ENCODE measurements at regions not wholly inside any gene's neighbourhood (a gene's known extent, or its start where the extent isn't known, plus 50 kb on each side); places are given as distances from the start of the nearest gene placed in this dataset.
"Not testable (repeated sequence)": the region's sequence is repeated elsewhere in the genome, so short reads cannot be mapped to it uniquely, and the experiment has no call there.

DNA sequence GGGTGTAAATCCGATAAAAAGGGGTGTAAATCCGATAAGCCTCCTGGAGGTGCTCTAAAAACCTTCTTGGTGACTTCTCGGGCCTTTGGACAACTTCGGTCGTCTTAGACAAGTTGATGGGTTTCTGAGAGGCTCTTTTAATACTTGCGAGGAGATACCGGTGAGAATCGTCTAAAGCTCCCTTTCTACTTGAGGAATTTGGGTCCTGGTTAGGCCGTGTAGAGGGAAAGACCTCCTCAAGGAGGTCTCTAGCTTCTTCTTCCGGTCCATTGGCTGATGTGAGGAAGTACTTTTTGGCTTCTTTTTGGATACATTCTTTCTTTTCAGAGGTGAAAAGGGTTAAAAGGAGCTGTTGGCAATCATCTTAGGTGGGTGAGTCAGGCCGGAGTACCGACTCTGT is 128.5 kb downstream of the ART5 start:
- DNase-seq: not testable (repeated sequence)

DNA sequence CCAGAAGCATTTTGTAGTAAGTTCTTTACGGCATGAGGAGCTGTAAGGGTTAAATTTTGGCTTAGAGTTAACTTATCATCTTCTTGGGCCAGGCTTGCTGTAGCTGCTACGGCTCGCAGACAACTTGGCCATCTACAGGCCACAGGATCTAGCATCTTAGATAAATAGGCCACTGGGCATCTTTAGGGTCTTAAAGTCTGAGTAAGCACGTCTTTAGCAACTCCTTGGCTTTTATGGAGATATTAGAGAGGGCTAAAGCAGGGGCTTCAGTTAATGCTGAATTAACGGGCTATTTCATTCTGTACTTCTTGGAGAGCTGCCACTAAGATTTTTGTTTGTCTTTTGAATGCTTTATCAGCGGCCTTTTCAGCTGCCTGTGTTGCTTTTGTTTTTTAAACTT is 129.0 kb downstream of the ART5 start:
- DNase-seq: not testable (repeated sequence)

DNA sequence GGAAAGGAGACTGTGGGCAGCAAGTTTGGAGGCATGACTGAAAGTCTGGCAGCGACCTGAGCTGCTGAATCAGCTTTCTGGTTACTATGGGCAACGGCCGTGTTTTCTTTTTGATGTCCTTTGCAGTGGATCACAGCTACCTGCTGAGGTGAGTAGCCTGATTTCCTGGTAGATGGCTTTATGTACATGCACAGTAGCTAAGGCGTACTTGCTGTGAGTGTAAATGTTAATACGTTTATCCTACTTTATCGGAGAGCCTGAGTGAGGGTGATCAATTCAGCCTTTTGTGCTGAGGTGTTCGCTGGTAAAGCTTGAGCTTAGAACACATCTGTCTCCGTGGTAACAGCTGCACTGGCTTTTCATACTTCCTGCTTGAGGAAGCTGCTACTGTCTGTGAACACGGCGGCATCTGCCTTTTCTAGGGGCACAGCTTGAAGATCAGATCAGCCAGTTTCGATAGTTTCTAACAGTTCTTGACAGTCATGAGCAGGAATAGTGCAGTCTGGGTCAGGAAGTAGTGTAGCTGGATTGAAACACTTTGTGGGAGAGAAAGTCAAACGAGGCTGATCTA is 129.6 kb downstream of the ART5 start:
- not testable (repeated sequence) for DNase-seq

DNA sequence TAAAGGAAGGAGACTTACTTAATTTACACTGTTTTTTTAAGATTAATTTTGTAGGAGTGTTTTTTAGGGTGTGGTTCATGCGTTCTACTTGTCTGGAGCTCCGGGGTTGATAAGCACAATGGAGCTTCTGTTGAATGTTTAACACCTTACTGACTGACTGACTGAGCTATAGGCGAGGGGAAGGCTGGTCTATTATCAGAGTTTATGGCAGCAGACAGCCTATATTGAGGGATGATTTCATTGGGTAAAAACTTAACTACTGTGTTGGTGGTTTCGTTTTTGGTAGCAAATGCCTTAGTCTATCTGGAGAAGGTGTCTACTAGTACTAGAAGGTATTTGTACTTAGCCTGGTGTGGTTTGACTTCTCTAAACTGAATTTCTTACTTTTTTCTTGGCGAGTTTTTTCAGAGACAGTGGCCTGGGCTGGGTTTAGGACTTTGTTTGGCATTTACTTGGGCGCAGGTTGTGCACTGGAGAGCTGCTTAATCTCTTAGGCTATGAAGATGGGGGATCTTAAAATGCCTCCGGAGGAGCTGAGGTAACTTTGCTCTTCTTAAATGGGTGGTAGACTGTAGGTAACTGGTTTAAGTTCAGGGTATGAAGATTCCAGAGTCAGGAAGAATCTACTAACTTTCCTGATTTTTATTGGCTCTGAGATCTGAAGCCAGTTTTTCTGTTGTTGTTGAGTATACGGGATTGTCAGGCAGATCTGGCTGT is 130.2 kb downstream of the ART5 start:
- not testable (repeated sequence) for DNase-seq

DNA sequence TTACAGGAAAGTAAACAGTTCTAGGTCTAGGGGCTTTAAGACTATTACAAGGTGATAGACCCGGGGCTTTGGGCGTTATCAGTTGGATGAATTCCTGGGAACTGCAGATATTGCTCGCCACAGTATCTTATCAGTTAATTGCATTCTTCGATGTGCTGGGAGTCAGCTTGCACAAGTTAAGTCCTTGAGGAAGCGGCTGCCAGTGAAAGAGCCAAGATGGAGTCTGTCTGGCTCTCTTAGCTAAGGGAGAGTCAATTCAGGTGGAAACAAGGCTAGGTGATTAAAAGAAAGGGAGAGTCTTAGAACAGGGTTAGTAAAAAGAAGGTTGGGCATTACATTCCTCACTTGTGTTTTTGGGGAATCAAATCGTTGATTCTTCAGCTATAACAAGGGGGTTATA is 130.6 kb upstream of the ZNF195 start:
- not testable (repeated sequence) for DNase-seq

DNA sequence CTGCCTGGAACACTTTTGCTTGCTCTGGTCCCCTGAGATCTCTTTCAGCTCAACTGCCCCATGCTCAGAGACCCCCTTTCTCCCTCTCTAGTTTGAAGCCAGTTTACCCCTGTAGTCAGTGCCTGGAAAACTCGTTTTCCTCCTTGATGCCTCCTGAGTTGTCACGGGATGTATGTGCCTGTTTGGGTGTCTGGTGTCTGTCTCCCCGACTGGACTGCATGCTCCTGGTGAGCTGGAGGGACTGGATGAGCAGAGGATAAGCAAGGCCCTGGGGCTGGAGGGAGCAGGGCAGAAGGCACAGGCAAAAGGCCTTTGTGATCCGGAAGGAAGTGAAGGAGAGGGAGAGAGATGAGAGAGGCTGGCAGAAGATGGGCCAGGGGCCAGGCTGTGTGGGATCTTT is 120.3 kb upstream of the ZNF195 start:
- not testable (repeated sequence) for DNase-seq

DNA sequence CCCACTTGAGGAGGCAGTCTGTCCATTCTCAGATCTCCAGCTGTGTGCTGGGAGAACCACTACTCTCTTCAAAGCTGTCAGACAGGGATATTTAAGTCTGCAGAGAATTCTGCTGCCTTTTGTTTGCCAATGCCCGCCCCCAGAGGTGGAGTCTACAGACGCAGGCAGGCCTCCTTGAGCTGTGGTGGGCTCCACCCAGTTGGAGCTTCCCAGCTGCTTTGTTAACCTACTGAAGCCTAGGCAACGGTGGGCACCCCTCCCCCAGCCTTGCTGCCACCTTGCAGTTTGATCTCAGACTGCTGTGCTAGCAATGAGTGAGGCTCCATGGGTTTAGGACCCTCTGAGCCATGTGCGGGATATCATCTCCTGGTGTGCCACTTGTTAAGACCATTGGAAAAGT is 119.4 kb upstream of the ZNF195 start:
- peak; percentile 43 for DNase-seq

DNA sequence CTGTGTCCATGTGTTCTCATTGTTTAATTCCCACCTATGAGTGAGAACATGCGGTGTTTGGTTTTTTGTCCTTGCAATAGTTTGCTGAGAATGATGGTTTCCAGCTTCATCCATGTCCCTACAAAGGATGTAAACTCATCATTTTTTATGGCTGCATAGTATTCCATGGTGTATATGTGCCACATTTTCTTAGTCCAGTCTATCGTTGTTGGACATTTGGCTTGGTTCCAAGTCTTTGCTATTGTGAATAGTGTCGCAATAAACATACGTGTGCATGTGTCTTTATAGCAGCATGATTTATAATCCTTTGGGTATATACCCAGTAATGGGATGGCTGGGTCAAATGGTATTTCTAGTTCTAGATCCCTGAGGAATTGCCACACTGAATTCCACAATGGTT is 114.2 kb upstream of the ZNF195 start:
- not testable (repeated sequence) for DNase-seq

DNA sequence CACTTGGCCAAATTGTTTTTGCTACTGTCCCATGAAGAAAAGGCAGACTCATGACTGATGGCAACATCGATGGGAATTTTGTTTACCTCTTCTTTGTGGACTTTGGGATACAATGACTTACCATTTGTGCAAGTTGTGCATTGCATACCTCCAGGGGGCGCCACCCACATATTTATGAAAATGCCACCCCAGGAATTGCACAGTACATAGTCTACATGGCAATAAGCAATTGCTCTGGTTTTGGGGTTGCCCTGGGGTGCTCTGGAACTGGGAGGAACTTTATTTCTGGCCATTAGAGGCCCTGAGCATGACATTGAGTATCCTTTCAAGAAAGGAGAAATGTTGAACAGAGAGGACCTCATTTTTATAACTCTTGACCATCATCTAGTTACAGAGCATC is 109.1 kb upstream of the ZNF195 start:
- not testable (repeated sequence) for DNase-seq

DNA sequence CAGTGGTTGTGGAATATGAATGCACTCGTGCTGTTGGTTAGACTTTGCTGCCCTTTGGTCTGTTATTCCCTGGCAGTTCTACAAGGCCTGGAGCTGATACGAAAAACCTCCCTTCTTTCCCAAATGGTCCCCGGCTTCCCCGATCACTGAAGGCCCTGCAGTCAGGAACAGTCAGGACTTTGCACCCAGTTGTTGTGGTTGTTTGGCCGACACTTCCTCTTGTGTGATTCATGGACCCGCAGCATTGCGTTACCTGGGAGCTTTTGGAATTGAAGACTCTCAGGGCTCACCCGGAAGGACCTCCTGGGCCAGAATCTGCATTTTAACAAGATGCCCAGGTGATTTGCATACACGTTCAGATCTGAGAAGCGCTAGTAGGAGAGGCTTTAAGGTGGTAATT is 106.8 kb upstream of the ZNF195 start:
- DNase-seq: not testable (repeated sequence)

DNA sequence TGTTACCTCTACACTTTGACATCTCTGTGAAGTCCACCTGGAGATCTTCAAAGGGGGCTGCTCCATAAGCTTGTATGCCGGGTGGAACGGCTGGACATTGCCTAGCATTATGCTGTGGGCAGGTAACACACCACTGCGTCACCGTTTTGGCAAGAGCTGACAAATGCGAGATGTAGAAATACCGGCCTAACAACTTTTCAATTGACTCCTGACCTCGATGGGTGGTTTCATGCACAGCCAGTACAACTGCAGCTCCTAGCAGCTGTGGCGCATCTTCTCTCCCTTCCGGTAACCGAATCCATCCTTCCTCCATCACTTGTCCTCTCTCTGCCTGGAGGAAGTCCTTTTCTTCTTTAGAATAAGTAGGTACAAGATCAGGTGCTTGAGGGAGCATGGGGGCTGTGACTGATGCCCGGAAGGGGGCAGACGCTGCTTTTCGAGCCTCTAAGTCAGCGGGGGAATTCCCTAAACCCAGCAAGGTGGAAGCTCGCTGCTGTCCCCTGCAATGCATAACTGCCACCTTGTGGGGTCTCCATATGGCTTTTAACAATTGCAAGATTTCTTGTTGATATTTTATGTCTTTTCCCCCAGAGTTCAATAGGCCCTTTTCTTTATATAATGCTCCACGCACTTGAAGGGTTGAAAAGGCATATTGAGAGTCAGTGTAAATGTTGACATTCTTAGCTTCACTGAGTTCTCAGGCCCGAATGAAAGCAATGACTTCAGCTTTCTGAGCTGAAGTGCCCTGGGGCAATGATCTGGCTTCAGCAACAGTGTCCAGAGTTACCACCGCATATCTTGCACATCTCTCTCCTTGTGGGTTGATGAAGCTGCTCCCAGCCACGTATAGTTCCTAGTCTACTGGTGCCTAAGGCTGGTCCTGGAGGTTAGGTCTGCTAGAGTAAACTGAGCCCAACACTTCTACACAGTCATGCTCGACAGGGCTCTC is 98.3 kb upstream of the ZNF195 start:
- not testable (repeated sequence) for DNase-seq

DNA sequence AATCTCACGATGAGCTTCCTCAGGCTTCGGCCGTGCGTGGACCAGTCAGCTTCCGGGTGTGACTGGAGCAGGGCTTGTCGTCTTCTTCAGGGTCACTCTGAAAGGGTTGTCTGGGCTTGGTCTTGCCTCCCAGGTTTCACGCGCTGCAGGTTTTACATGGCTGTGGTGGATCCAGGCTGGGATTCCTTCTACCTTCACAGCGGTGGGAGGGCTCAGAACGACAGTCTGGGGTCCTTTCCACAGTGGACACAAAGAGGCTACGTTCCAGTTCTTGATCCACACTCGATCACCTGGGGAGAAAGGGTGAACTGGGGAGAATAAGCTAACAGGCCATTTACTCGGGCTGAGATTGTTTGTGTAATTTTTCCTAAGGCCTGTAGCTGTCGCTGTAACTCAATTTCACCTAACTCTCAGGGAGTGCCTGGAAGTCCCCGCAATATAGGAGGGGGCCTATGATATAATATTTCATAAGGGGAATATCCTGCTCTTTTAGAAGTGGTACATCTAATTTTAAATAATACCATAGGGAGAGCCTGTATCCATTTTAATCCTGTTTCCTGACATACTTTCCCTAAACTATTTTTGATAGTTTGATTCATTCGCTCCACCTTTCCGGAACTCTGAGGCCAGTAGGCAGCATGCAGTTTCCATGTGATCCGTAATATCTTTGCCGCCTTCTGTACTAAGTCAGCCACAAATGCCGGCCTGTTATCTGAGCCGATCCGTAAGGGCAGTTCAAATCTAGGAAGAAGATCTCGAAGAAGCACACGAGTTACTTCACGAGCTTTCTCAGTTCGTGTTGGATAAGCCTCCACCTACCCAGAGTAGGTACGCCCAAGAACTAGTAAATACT is 97.4 kb upstream of the ZNF195 start:
- not testable (repeated sequence) for DNase-seq

DNA sequence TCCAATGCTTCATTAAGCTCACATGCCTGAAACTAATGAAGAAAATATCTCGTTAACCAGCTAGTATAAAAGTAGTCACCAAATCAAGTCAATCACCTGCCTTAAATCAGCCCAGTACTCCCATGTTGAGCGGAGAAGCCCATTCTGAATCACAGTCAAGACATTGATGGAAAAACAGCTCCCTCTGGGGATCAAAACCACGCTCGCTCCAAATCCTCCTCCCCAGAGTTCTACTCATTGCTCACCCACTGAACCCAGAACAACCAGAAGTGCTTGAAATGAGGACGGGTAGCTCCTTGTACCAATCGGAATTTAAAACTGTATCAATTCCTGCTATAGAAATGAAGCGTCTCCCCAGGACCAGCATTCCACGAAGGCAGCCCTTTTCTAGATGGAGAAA is 90.0 kb upstream of the ZNF195 start:
- not testable (repeated sequence) for DNase-seq

DNA sequence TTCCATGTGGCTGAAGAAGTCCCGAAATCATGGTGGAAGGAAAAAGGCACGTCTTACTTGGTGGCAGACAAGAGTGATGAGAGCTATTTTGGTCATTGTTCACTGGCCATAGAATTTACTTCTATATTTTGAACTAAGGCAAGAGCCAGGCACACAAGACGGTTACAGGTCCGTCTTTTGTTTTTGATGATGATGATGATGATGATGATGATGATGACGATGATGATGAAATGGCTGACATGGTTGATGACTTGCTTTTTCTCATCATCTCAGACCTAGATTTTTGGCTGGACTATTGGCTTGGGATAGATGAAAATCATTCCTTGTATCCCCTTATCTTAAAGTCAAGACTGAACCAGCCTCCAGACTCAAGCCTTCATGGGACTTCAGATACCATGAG is 88.7 kb upstream of the ZNF195 start:
- DNase-seq: not testable (repeated sequence)

DNA sequence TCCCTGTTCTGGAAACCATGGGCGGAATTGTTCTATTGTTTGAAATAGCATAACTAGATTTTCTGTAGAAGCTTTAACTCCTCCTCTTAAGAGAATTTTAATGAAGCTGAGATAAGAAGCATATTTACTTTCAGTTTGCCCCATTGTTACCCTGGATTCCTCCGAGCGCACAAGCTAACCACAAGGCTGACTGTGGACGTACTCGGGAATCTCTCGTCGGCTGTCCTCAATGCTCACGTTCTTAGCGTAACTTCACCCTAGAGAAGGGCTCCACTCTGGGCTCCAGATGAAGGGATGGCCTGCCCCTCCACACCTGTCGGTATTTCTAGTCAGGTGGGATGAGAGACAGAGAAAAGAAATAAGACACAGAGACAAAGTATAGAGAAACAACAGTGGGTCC is 76.7 kb upstream of the ZNF195 start:
- not testable (repeated sequence) for DNase-seq

DNA sequence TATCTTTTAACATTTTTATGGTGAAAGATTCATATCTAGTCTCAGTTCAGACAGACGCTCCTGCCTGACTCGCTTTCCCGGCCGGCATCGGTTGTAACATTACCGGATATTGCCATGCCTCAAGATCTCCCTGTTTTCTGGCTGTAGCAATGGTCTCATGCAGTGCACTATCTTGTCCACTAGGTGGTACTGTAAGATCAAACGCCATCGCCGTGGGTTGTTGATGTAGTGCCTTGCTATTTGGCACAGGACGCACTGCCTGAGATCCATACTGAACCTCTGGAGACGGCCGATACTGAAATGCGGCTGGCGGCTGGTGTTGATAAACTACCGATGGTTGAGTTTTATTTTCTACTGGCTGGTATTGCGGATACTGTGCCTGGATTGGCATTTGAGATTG is 75.9 kb upstream of the ZNF195 start:
- DNase-seq: peak; percentile 45

DNA sequence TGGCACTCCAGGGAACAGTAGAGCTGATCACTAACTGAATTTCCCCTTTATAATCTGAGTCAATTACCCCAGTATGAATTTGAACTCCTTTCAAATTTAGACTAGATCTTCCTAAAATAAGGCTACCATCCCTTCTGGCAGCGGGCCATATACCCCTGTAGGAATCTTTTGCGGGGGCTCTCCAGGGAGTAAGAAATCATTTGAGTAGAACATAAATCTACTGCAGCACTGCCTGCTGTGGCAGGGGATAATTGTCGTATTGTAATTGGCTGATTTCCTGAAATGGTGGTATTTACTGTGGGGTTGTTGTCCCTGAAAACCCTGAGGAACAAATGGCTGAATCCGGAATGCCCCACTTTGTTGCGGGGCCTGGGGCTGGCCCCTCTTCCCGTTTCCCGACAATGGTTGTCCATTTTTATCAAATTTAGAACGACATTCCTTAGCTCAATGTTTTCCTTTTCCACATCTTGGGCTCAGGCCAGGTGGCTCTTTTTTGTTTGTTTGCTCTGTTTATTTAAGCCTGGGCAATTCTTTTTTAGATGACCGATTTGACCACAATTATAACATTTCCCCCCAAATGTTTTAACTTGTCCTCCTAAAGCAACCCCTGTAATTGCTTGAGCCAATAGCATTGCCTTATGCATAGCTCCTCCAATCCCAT is 74.8 kb upstream of the ZNF195 start:
- DNase-seq: peak; percentile 8

DNA sequence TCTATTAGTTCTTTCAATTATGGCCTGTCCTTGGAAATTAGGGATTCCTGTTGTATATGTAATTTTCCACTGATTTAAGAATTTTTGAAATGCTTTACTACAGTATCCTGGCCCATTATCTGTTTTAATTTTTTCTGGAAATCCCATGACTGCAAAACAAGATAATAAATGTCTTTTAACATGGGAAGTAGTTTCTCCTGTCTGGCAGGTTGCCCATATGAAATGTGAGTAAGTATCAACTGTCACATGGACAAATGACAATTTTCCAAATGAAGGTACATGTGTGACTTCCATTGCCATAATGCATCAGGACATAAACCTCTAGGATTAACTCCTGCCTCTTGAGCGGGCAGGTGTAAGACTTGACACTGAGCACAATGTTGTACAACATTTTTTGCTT is 71.9 kb upstream of the ZNF195 start:
- peak; percentile 40 for DNase-seq

DNA sequence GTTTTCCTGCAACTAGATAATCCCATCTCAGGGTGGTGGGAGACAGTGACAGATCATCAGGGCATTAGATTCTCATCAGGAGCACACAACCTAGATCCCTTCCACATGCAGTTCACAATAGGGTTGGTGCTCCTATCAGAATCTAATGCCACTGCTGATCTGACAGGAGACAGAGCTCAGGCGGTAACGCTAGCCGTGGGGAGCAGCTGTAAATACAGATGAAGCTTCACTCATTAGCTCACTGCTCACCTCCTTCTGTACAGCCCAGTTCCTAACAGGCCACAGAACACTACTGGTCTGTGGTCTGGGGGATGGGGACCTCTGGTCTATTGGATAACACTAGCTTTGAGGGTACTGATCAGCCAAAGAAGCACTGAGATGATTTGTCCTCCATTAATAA is 66.6 kb upstream of the ZNF195 start:
- not testable (repeated sequence) for DNase-seq

DNA sequence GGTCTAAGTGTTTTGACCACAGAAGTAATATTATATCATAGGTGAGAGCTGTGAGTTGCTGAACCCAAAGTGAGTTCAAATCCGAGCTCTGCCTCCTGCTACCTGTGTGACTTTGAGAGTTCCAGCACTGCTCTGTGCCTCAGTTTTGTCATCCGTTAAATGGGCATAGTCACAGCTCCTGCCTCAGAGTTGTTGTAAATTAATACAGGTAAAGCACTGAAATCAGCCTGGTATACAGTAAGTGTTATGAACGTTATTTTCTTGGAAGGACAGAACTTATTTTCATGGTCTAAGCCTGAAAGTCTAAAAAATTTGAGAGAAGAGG is 65.4 kb upstream of the ZNF195 start:
- DNase-seq: not testable (repeated sequence)

DNA sequence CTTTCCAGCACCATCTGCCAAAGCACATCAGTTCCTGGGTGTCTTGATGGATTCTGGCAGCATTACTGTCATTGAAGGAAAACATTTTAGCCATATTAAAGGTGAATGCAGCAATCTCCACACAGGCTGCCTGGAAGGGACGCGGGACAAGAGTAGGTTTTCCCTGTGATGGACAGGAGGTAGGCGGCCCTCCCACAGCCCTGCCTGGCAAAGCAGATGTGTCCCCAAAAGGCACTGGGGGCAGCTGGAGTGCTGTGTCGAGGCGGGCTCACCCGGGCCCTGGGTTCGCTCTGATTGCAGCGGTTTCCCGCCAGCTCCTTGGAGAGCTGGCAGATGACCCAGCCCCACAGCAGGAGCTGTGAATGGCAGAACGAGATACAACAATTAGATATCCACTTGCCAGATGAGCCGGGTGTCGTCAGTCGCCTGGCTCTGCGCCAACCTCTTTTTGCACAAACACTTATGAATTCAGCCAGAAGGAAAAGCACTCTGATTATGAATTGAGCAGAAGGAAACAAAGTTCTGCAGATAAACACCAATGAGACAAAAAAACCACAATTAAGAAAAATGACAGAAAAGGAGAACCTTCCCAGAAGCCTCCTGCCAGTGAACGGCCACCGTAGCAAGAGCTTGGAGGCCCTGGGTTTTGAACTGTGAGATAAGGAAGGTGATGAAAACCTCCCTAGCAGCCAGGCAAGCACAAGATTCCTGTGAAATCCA is 64.9 kb upstream of the ZNF195 start:
- peak; percentile 75 for DNase-seq

DNA sequence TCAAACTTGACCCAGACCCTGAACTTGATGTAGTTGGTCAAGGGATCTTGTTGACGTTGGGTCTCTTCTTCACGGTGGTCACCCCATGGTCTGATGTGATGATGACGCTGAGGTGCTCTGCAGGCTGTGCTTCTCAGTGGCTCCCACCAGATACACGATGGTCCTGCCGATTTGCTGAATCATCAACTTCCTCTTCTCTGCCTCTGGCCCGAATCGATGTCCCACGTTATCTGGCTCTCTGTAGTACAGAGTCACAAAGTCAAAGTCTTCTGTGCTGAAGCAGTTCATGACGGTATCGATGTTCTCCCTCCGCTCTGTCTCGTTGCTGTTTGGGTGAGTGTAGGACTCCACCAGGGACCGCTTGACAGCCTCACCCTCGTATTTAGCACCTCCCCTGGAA is 58.5 kb upstream of the ZNF195 start:
- not testable (repeated sequence) for DNase-seq

All from NCI-H1105 treated with DMSO at 0.1 percent for 48 hours (cell line).